HG03521 (cell line): ENCODE measurements at regions not wholly inside any gene's neighbourhood (a gene's known extent, or its start where the extent isn't known, plus 50 kb on each side); places are given as distances from the start of the nearest gene placed in this dataset.
A peak's percentile ranks its signal among the peaks of the same experiment; 100 is the strongest.
"Not testable (repeated sequence)": the region's sequence is repeated elsewhere in the genome, so short reads cannot be mapped to it uniquely, and the experiment has no call there.

ENCODE experiments used
- ATAC-seq: cut with Tn5 transposase; IDR thresholded peaks from one replicate; pipeline ENCODE4 v1.9.1; 2021; ENCODE audit warnings: mild to moderate bottlenecking, moderate library complexity; ENCODE audit not compliant: unreplicated experiment

GRCh38 chr6:131336596-131336995 is 201.3 kb downstream of the AKAP7 start:
- no peak for ATAC-seq

DNA sequence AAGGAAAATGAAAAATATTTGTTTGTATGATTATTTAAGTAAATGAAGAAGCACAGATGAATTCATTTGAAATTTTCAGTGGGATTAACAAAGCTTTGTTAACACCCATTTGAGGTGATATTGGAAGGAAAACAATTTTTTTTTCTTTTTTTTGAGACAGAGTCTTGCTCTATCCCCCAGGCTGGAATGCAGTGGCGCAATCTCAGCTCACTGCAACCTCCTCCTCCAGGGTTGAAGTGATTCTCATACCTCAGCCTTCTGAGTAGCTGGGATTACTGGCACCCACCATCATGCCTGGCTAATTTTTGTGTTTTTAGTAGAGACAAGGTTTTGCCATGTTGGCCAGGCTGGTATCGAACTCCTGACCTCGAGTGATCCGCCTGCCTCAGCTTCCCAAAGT is 211.6 kb downstream of the AKAP7 start:
- ATAC-seq: not testable (repeated sequence)

GRCh38 chr6:131348572-131348971 is 213.3 kb downstream of the AKAP7 start:
- no peak for ATAC-seq

DNA sequence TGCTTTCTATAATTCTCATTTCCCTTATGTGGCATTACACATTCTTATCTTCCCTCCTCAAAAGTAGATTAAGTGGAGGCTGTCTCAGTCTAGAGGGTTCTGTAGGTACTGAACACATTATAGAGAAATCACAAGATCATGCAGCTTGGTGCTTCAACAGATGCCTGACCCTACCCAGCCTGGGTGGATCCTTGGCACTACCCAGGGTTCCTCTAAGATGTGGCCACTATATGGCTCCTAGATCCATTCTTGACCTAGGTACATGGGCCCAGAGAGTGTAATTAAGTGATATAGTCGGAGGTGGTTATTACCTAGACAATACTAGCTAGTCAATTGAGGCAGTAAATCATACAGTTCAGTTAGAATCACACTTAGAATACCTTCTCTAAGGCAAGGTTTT is 213.9 kb downstream of the AKAP7 start:
- no peak for ATAC-seq

DNA sequence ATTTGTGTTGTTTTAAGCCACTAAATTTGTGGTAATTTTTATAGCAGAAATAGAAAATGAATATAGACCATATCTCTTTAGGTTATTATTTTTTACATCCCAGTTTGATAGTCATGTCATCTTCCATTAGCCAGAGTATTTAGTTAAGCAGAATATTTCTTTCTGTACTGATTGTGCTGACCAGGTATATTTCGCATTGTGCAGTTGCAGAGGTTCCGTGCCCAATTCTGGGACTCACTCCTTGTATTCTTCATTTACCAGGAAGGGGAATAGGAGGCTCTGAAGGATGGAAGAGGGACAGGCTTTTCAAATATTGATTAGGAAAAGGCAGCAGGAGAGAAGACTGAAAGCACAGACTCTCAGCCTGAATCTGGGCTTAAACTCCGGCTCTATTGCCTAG is 217.8 kb downstream of the AKAP7 start:
- ATAC-seq: no peak

- ATAC-seq: no peak
Observed at GRCh38 chr6:131353876-131354275, 218.6 kb downstream of the AKAP7 start.

- no peak for ATAC-seq
Observed at GRCh38 chr6:131354356-131354755, 218.7 kb upstream of the ARG1 start.

- ATAC-seq: no peak
Observed at GRCh38 chr6:131356161-131356560, 216.9 kb upstream of the ARG1 start.

DNA sequence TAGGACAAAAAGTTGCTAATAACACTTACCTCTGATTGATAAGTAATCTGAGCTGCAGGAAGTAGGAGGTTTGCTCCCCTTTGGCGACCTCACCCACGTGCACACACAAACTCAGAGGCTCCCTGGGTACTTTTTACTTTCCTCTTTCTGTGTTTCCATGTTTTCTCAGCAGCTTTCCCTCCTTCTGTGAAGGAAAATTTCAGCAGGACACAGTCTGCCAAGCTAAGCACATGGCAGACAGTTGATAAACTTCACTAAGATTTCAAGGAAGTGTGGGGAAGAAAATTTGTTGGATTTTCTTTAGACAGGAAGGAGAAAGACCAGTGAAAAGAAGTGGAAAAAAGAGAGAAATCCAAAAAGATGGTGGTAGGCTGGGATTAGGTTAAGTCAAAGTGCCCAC is 215.5 kb upstream of the ARG1 start:
- ATAC-seq: no peak

DNA sequence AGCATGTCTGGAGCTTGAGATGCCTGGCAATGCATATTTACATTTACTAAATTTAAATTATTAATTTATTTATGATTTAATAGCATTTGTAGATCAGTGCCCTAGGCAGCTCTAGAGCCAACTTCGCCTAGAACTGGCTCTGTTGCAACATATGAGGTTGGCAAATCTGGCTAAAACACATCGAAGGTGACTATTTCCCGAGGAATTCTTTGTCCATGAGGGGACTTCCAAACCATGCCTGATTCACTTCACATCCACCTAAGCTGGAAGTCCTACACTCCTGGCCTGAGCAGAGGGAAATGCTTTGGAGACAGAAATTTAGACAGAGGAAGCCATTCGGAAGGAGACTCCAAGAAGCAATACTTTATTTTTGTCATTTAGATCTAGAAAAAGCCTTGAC is 211.0 kb upstream of the ARG1 start:
- no peak for ATAC-seq

GRCh38 chr6:131362696-131363095 is 210.3 kb upstream of the ARG1 start:
- no peak for ATAC-seq

- ATAC-seq: no peak
Observed at GRCh38 chr6:131363947-131364834, 208.8 kb upstream of the ARG1 start.

DNA sequence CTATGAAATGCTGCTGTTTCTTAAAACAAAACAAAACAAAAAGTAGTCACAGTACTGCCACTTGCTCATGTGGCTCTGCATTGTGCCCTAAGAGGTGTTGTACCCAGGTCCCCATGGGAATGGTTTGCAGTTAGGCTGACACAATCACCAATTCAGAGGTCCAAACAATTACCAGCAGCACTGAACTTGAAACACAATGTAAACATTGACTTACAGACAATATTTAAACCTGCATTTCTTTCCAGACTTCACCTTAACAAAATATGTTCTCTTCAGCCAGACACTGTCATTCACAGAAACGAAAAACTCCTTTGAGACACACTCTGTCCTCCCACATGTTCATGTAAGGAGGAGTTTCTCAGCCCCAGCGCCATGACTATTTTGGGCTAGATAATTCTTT is 206.8 kb upstream of the ARG1 start:
- ATAC-seq: no peak

GRCh38 chr6:131367206-131367873 is 205.7 kb upstream of the ARG1 start:
- ATAC-seq: no peak

- peak; percentile 59 for ATAC-seq
Observed at GRCh38 chr6:131368198-131368911, 204.7 kb upstream of the ARG1 start.

DNA sequence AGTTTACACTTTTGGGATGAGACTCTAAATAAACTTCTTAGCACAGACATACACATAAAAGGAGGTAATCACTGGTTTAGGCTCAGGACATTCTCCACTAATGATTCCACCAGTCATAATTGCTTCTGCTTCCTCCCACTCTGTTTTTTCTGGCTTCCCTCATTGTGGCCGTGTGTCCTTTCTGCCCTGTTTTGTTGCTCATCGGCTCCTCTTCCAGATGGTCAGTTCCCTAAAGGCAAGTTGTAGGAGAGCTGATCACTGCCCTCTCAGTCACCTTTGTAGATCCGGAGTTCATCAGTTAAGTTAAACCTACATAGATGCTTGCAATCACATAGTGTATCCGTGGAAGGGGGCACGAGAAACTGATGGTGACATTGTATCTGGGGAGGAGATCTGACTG is 200.5 kb upstream of the ARG1 start:
- no peak for ATAC-seq

DNA sequence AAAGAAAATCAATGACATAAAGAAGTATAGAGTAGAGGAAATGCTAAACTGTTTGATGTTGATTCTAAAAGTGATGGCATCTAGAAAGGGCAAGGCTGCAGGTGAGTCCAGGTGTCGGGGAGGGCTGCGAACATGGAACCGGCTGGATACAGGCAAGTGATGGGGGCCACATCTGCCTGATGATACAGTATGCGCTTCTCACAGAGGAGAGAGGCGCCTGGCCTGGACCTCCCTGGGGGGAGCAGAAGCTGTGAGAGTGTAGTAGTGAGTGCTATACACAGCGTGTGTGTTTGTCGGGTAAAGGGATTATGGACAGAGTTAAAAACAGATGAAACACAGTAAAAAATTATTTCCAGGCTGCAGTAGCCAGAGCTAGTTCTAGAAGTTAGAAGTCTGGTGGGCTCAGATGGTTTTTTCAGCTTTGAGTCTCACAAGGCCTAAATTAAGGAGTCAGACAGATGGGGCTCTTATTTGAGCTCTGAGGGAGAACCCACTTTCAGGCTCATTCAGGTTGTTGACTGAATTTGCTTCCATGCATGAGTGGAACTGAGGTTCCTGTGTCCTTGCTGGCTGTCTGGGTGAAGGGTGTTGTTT is 195.8 kb upstream of the ARG1 start:
- no peak for ATAC-seq

GRCh38 chr6:131378874-131379273 is 194.2 kb upstream of the ARG1 start:
- ATAC-seq: no peak

DNA sequence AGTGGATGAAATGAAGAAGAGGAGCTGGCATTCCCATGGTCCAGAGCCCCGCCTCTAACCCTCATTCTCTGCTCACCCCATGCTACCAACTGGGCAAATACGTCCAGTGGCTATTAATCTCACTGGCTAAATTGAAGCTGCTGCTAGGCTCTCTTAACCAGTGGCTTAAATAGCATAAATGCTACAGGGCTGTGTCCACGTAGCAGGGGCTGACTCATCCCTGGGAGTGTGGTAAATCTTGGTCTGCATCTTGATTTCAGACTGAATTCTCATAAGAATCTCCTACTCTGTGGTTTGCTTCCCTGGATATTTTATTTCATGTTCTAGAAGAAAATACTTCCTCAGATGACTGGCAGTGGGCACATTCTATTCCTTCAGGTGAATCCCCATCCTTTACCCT is 193.1 kb upstream of the ARG1 start:
- no peak for ATAC-seq

DNA sequence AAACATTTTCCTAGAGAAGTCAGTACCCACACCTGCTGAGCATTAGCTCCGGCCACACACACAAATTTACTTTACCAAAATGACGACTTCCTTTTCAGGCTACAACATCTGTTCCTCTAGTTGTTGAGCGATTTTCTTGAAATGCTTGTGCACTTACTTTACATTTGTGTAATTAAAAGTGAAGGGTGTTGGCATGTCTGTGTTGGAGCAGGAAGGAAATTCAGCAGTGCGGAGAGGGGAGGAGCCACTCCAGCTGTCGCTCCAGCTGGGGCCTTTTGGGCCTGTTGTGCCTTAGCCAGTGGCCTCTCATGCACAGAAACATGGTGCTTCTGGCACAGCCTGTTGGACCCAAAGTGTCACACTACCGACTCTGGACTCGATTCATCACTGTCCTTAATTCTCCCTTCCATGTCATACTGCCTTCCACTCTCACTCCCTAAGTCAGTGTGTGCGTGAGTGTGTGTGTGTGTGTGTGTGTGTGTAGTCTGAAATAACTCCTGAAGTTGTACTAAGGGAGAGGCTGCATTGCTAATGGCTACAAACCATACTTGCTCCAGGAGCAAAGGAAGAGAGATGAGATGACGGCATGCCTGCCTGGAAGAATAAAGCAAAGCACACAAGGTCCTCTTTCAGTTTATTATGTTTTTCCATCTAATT is 191.8 kb upstream of the ARG1 start:
- ATAC-seq: no peak

- ATAC-seq: no peak
Observed at GRCh38 chr6:131381709-131382093, 191.3 kb upstream of the ARG1 start.
